RWPE1 (cell line): ENCODE measurements at regions not wholly inside any gene's neighbourhood (a gene's known extent, or its start where the extent isn't known, plus 50 kb on each side); places are given as distances from the start of the nearest gene placed in this dataset.

Source experiments
- CTCF ChIA-PET: fragments of 350-600 bp; sonication (Branson Sonifier 250); formaldehyde crosslinking; extraction: SDS; loops from one replicate; lab custom pipeline; 2021; lab: Yijun Ruan, JAX
- POLR2A ChIA-PET: fragments of 400-600 bp; formaldehyde crosslinking; extraction: SDS; loops from one replicate; lab custom pipeline; 2020; ENCODE audit warnings: antibody characterized with exemption; ENCODE audit not compliant: low non-redundant PET; lab: Yijun Ruan, JAX
- DNase-seq: peaks from one replicate; pipeline ENCODE4 v3.0.0; 2012; ENCODE audit warnings: low spot score
- H3K27ac ChIP-seq: fragments of 450-650 bp; 2 replicates; pipeline ENCODE4 v1.5.1; 2017
- CTCF ChIP-seq: fragments of 450-650 bp; conservative IDR thresholded peaks from 2 replicates; pipeline ENCODE4 v1.5.1; 2017; ENCODE audit warnings: low read depth, mild to moderate bottlenecking

GRCh38 chr12:19908830-19909229 lies 459.5 kb upstream of the PDE3A start:
- no peak for TF ChIP-seq CTCF
- DNase-seq = no peak
- no peak overlapping the region for H3K27ac ChIP-seq
- ChIA-PET POLR2A (no interaction called here), CTCF (interaction anchor here (0.7 kb wide), 1 partner anchor 85 kb away, joined by 3 read pairs; no protein-coding TSS in a partner anchor)

GRCh38 chr12:19909418-19909817 lies 458.9 kb upstream of the PDE3A start:
- H3K27ac ChIP-seq = no peak overlapping the region
- no peak for TF ChIP-seq CTCF
- ChIA-PET CTCF (interaction anchor here (0.7 kb wide), 1 partner anchor 85 kb away, joined by 3 read pairs; no protein-coding TSS in a partner anchor), POLR2A (no interaction called here)
- DNase-seq = no peak

- CTCF ChIA-PET = no interaction called here
- DNase-seq = no peak
- POLR2A ChIA-PET = no interaction called here
- H3K27ac ChIP-seq = no peak overlapping the region
- no peak for TF ChIP-seq CTCF
These were observed 457.7 kb upstream of the PDE3A start for GRCh38 chr12:19910681-19911080.

GRCh38 chr12:19912991-19913390 lies 455.3 kb upstream of the PDE3A start:
- no peak for TF ChIP-seq CTCF
- no peak for DNase-seq
- no peak overlapping the region for H3K27ac ChIP-seq
- ChIA-PET POLR2A (no interaction called here), CTCF (no interaction called here)

GRCh38 chr12:19915392-19916195 lies 452.7 kb upstream of the PDE3A start:
- no peak for TF ChIP-seq CTCF
- no peak for DNase-seq
- no peak overlapping the region for H3K27ac ChIP-seq
- POLR2A ChIA-PET = no interaction called here
- CTCF ChIA-PET = interaction anchor here (0.7 kb wide), 1 partner anchor 458 kb away, joined by 4 read pairs; no protein-coding TSS in a partner anchor

GRCh38 chr12:19916196-19916753 lies 452.1 kb upstream of the PDE3A start:
- CTCF ChIA-PET = interaction anchor here (0.7 kb wide), 1 partner anchor 458 kb away, joined by 4 read pairs; no protein-coding TSS in a partner anchor

More at GRCh38 chr12:19916196-19916753, 452.1 kb upstream of the PDE3A start:
- POLR2A ChIA-PET = no interaction called here
- H3K27ac ChIP-seq = no peak overlapping the region
- TF ChIP-seq CTCF = no peak
- DNase-seq = no peak
